H9 (cell line): ENCODE measurements at regions not wholly inside any gene's neighbourhood (a gene's known extent, or its start where the extent isn't known, plus 50 kb on each side); places are given as distances from the start of the nearest gene placed in this dataset.

Experiments used
- DNase-seq: peaks from one replicate; pipeline ENCODE4 v3.0.0-alpha.2; 2017
- H2AFZ ChIP-seq: one replicate; pipeline ENCODE4 v1.6.1; 2013; ENCODE audit warnings: mild to moderate bottlenecking, low read length, control low read depth, moderate library complexity
- H2AK5ac ChIP-seq: 2 replicates; pipeline ENCODE4 v1.6.1; 2013; ENCODE audit warnings: low read length, control low read depth, mixed read lengths; ENCODE audit not compliant: insufficient read length
- H2BK120ac ChIP-seq: one replicate; pipeline ENCODE4 v1.6.1; 2013; ENCODE audit warnings: low read depth, mild to moderate bottlenecking, low read length, control low read depth, inconsistent platforms; ENCODE audit not compliant: poor library complexity, severe bottlenecking
- H2BK12ac ChIP-seq: 2 replicates; pipeline ENCODE4 v1.6.1; 2013; ENCODE audit warnings: low read length, control low read depth, mixed read lengths, low read depth; ENCODE audit not compliant: insufficient read length
- H2BK15ac ChIP-seq: 2 replicates; pipeline ENCODE4 v1.6.1; 2013; ENCODE audit warnings: low read depth, low read length, control low read depth
- H2BK20ac ChIP-seq: one replicate; pipeline ENCODE4 v1.6.1; 2013; ENCODE audit warnings: low read depth, mild to moderate bottlenecking, low read length, control low read depth, inconsistent platforms; ENCODE audit not compliant: poor library complexity, severe bottlenecking
- H2BK5ac ChIP-seq: 2 replicates; pipeline ENCODE4 v1.6.1; 2013; ENCODE audit warnings: low read length, control low read depth, mixed read lengths; ENCODE audit not compliant: insufficient read length
- H3K14ac ChIP-seq: 2 replicates; pipeline ENCODE4 v1.6.1; 2013; ENCODE audit warnings: low read length, control low read depth; ENCODE audit not compliant: insufficient read depth
- H3K18ac ChIP-seq: 2 replicates; pipeline ENCODE4 v1.6.1; 2013; ENCODE audit warnings: low read depth, mild to moderate bottlenecking, mixed read lengths, low read length, control low read depth; ENCODE audit not compliant: insufficient read length
- H3K23ac ChIP-seq: 2 replicates; pipeline ENCODE4 v1.6.1; 2013; ENCODE audit warnings: low read length, control low read depth, mixed read lengths, low read depth; ENCODE audit not compliant: insufficient read length
- H3K23me2 ChIP-seq: 2 replicates; pipeline ENCODE4 v1.6.1; 2013; ENCODE audit warnings: low read depth, mild to moderate bottlenecking, mixed read lengths, low read length, control low read depth; ENCODE audit not compliant: insufficient read length, poor library complexity, severe bottlenecking
- H3K27ac ChIP-seq: 2 replicates; pipeline ENCODE4 v1.5.1; 2013; ENCODE audit warnings: low read length, control low read depth, mixed read lengths, low read depth; ENCODE audit not compliant: insufficient read length
- H3K27me3 ChIP-seq: 2 replicates; pipeline ENCODE4 v1.6.1; 2013; ENCODE audit warnings: low read length, control low read depth, inconsistent platforms; ENCODE audit not compliant: insufficient read depth
- H3K4ac ChIP-seq: 2 replicates; pipeline ENCODE4 v1.6.1; 2013; ENCODE audit warnings: low read depth, mild to moderate bottlenecking, control low read depth, inconsistent platforms, low read length, moderate library complexity
- H3K4me1 ChIP-seq: 2 replicates; pipeline ENCODE4 v1.6.1; 2013; ENCODE audit warnings: low read length, control low read depth, inconsistent platforms; ENCODE audit not compliant: insufficient read depth
- H3K4me2 ChIP-seq: 2 replicates; pipeline ENCODE4 v1.6.1; 2013; ENCODE audit warnings: low read length, control low read depth, mixed read lengths; ENCODE audit not compliant: insufficient read length, insufficient read depth
- H3K56ac ChIP-seq: 2 replicates; pipeline ENCODE4 v1.6.1; 2013; ENCODE audit warnings: low read depth, mild to moderate bottlenecking, mixed read lengths, low read length, control low read depth; ENCODE audit not compliant: insufficient read length
- H3K79me1 ChIP-seq: 2 replicates; pipeline ENCODE4 v1.6.1; 2013; ENCODE audit warnings: low read depth, mild to moderate bottlenecking, moderate library complexity, low read length, control low read depth, inconsistent platforms; ENCODE audit not compliant: insufficient read depth, poor library complexity, severe bottlenecking
- H3K79me2 ChIP-seq: 2 replicates; pipeline ENCODE4 v1.6.1; 2013; ENCODE audit warnings: low read length, control low read depth, inconsistent platforms; ENCODE audit not compliant: insufficient read depth
- H3K9ac ChIP-seq: 2 replicates; pipeline ENCODE4 v1.6.1; 2013; ENCODE audit warnings: low read length, control low read depth, mixed read lengths; ENCODE audit not compliant: insufficient read length; ENCODE audit errors: extremely low read depth
- H3K9me3 ChIP-seq: one replicate; pipeline ENCODE4 v1.6.1; 2013; ENCODE audit warnings: low read depth, low read length, inconsistent platforms; ENCODE audit not compliant: control insufficient read depth
- H3T11ph ChIP-seq: one replicate; pipeline ENCODE4 v1.6.1; 2013; ENCODE audit warnings: mild to moderate bottlenecking, low read length, control low read depth, inconsistent platforms
- H4K20me1 ChIP-seq: one replicate; pipeline ENCODE4 v1.6.1; 2013; ENCODE audit not compliant: control insufficient read depth, insufficient read length, insufficient read depth
- H4K5ac ChIP-seq: 2 replicates; pipeline ENCODE4 v1.6.1; 2013; ENCODE audit warnings: low read depth, mild to moderate bottlenecking, mixed read lengths, low read length, control low read depth; ENCODE audit not compliant: insufficient read length
- H4K8ac ChIP-seq: replicated peaks from 2 replicates; pipeline ENCODE4 v1.6.1; 2013; ENCODE audit warnings: low read length, control low read depth, mixed read lengths, low read depth; ENCODE audit not compliant: insufficient read length
- H4K91ac ChIP-seq: 2 replicates; pipeline ENCODE4 v1.6.1; 2013; ENCODE audit warnings: low read depth, mild to moderate bottlenecking, moderate library complexity, mixed read lengths, low read length, control low read depth; ENCODE audit not compliant: insufficient read length
- H3K27ac Mint-ChIP-seq, 3 experiments: 2 replicates in 2 of 3; 3 replicates in 1 of 3; pipeline ENCODE4 v1.8.0; 2020 to 2021; ENCODE audit warnings: mixed read lengths in 3 of 3, mild to moderate bottlenecking in 1 of 3, moderate library complexity in 1 of 3
- H3K27me3 Mint-ChIP-seq: 2 replicates; pipeline ENCODE4 v1.8.0; 2021; ENCODE audit warnings: low read depth, mild to moderate bottlenecking, moderate library complexity, mixed read lengths
- H3K36me3 Mint-ChIP-seq, 3 experiments: 2 replicates in 2 of 3; 3 replicates in 1 of 3; pipeline ENCODE4 v1.8.0; 2020 to 2021; ENCODE audit warnings: low read depth in 3 of 3, mixed read lengths in 3 of 3; ENCODE audit not compliant: insufficient read depth in 1 of 3
- H3K4me1 Mint-ChIP-seq, 2 experiments: 2 replicates each; pipeline ENCODE4 v1.8.0; 2020; ENCODE audit warnings: mixed read lengths in 2 of 2
- H3K4me3 Mint-ChIP-seq, 2 experiments: 2 replicates in 1 of 2; 3 replicates in 1 of 2; pipeline ENCODE4 v1.8.0; 2020 to 2021; ENCODE audit warnings: mild to moderate bottlenecking in 2 of 2, mixed read lengths in 2 of 2, moderate library complexity in 1 of 2
- H3K9me3 Mint-ChIP-seq, 2 experiments: 2 replicates in 1 of 2; 3 replicates in 1 of 2; pipeline ENCODE4 v1.8.0; 2020; ENCODE audit warnings: mild to moderate bottlenecking in 2 of 2, mixed read lengths in 2 of 2, moderate library complexity in 1 of 2
- CTCF ChIP-seq: fragments of 200-600 bp; sonication (generic); conservative IDR thresholded peaks from 3 replicates; pipeline ENCODE4 v1.8.0; 2021; ENCODE audit warnings: antibody characterized with exemption, mild to moderate bottlenecking
- WGBS: extraction: QIAGEN DNeasy Blood & Tissue Kit; methylation state at CpG from one replicate; pipeline ENCODE4 v1.1.7; 2013; ENCODE audit warnings: missing lambda C conversion rate, low lambda C conversion rate, mixed read lengths; ENCODE audit not compliant: insufficient read length; ENCODE audit errors: extremely low coverage; 5-methylcytosine and 5-hydroxymethylcytosine counted together

DNA sequence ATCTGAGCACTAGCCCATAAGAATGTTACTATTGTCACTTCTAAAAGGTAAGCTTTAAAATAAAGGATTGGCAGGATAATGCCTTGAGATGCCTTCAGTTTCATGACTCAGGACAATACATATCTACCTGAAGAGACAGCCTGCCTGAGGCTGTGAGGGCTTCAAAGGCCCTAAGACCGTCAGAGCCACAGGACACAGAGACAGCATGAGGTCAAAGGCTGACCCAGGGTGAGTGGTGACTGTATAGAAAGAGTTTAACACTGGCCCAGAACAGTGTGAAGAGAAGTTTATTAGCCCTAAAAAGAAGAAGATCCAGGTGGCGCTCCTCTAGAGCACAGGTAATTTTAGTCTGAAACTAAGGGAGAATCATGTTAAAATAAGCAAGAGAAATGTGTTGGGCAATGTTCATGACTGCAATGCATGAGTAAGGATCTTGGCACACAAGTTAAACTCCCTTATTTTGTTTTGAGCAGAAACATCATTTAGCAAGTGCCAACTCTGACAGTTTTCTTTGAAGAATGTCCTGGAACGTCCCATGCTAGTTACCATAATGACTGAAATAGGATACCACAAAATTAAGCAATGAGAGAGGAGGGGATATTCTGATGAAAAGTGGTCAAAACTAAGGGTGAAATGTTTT, 78.1 kb upstream of the FAM110C start:
- H2AFZ ChIP-seq: no peak overlapping the region
- no peak for DNase-seq
- peaks cover under 1% of the 10 kb centered on the region; the same call in 1 of the 2 replicates for H3K27me3 Mint-ChIP-seq
- H3K36me3 Mint-ChIP-seq: peaks cover under 1 to 15% (median 2%) of the 10 kb centered on the region in 3 experiments; a peak in 5 of 7 replicates
- H3K79me2 ChIP-seq: no peaks in the 10 kb centered on the region
- H3K27ac ChIP-seq: no peak overlapping the region
- no peak overlapping the region for H3K4ac ChIP-seq
- no peak overlapping the region for H3K9ac ChIP-seq
- no peak overlapping the region for H3K27ac Mint-ChIP-seq
- H4K20me1 ChIP-seq: no peaks in the 10 kb centered on the region
- H3K4me3 Mint-ChIP-seq: no peak overlapping the region
- H3K4me2 ChIP-seq: no peak overlapping the region
- peaks cover 0 to 7% of the 10 kb centered on the region in 2 experiments; a peak in 2 of 4 replicates for H3K4me1 Mint-ChIP-seq
- H3K4me1 ChIP-seq: no peaks in the 10 kb centered on the region
- H2AK5ac ChIP-seq: no peak overlapping the region
- no peaks in the 10 kb centered on the region for H3K27me3 ChIP-seq
- no peak overlapping the region for H2BK120ac ChIP-seq
- no peaks in the 10 kb centered on the region for H3K79me1 ChIP-seq
- TF ChIP-seq CTCF: no peak
- H4K91ac ChIP-seq: no peak overlapping the region
- no peak overlapping the region for H4K5ac ChIP-seq
- no peak overlapping the region for H3K23ac ChIP-seq
- H3K23me2 ChIP-seq: no peaks in the 10 kb centered on the region
- H2BK12ac ChIP-seq: no peak overlapping the region
- H3K18ac ChIP-seq: no peak overlapping the region
- no peak overlapping the region for H2BK15ac ChIP-seq
- peaks cover 5% of the 10 kb centered on the region for H3K9me3 ChIP-seq
- H3K14ac ChIP-seq: no peak overlapping the region
- peaks cover 13 to 20% of the 10 kb centered on the region in 2 experiments for H3K9me3 Mint-ChIP-seq
- no CpG with 5 or more reads among the region's 3 CpGs for WGBS
- no peak overlapping the region for H3K56ac ChIP-seq
- H2BK5ac ChIP-seq: no peak overlapping the region
- no peak overlapping the region for H2BK20ac ChIP-seq
- no peak overlapping the region for H3T11ph ChIP-seq
- H4K8ac ChIP-seq: no peak overlapping the region
